Frontal cortex (tissue), 3 donors: ENCODE measurements at regions not wholly inside any gene's neighbourhood (a gene's known extent, or its start where the extent isn't known, plus 50 kb on each side); places are given as distances from the start of the nearest gene placed in this dataset.
A peak's percentile ranks its signal among the peaks of the same experiment; 100 is the strongest.

ENCODE experiments used
- DNase-seq, 2 donors: peaks; one replicate each; pipeline ENCODE4 v3.0.0; 2012; ENCODE audit warnings: low spot score in 2 of 2
- FAIRE-seq: peaks from 2 replicates; lab custom pipeline; 2012; peaks lifted over from hg19 to GRCh38; lab: Jason Lieb, UNC
- donor health status: control.
- donor health status: control.
- donor health status: control.

DNA sequence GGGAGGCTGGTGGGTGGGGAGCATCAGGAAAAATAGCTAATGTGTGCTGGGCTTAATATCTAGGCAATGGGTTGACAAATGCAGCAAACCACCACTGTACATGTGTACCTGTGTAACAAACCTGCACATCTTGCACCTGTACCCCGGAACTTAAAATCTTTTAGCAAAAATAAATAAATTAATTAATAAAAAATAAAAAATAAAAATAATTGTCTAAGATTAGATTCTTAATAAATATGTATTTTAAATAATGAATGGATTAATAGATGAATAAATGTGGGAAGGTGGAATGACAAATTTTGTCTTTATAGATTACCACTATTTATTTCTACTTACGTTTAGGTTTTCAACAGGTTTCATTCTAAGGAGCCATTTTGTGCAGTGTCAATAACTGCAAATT is 563.5 kb upstream of the B3GALT2 start:
- no peak for DNase-seq
- peak; percentile 79 for FAIRE-seq

DNA sequence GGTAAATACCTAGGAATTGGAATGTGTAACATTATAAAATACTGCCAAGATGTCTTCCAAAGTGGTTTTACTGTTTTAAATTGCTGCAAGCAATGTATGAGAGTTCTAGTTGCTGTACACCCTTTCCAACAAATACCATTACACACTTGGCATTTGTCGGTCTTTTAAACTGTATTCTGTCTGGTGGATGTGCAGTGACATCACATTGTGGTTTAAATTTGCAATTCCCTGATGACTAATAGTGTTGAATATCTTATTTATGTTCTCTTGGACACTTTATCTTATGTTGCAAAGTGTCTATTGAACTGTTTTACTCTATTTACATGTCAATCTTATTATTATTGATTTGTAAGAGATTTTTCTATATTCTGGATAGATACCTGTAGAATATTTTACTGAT is 561.2 kb upstream of the B3GALT2 start:
- no peak for DNase-seq
- FAIRE-seq = no peak

- FAIRE-seq (no peak), DNase-seq (no peak)
These were observed 554.8 kb upstream of the B3GALT2 start for GRCh38 chr1:193741228-193741627.

DNA sequence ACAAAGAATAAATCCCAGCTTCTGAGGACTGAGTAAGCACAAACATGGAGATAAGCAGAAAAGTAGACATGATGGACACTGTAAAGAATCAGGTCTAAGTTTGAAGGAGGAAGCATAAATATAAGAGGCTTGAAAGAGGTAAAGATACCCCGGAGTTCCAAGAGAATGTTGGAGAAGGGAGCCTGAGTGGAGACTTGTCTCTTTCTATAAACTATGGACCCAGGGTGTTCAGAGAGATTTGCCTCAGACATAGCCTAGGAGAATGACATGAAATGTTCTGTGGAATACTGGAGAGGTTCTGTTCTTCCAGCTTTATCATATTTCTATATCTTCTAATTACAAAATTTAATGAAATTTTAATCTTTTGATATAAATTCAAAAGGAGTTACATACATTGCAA is 554.3 kb upstream of the B3GALT2 start:
- DNase-seq (no peak), FAIRE-seq (no peak)

DNA sequence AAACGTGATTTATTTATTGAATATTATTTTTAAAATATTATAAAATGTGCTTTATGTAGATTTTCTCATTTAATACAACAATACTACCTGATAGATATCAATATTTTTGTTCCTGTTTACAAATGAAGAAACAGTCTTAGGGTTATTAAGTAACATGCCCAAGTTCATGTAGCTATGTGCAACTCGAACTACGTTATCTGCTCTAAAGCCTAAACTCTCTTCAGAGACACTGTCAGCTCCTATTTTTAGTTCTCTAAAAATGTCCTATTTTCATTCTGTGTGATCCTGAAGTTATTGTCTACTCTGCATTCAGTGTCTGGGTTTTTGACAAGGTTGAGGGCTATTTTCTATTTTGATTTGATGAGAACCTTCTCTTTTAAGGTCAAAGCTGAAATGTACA is 550.1 kb upstream of the B3GALT2 start:
- FAIRE-seq (no peak), DNase-seq (no peak)

DNA sequence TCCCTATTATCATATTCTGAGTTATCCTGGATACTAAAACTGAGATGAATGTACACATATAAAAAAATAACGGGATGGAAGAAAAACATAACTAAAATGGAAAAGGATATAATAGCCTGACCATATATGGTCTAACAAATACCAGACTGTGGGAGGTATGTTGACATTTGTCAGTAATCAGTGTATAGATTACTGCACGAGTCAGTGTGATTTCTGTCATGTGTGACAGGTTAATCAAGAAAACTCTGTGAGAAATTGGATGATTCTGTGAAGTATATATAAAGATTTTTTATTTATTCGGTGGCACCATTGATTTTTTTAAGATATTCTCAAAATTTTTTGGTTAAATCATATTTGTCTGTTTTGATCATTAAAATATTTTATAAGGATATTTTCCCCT is 547.3 kb upstream of the B3GALT2 start:
- DNase-seq (no peak), FAIRE-seq (no peak)

DNA sequence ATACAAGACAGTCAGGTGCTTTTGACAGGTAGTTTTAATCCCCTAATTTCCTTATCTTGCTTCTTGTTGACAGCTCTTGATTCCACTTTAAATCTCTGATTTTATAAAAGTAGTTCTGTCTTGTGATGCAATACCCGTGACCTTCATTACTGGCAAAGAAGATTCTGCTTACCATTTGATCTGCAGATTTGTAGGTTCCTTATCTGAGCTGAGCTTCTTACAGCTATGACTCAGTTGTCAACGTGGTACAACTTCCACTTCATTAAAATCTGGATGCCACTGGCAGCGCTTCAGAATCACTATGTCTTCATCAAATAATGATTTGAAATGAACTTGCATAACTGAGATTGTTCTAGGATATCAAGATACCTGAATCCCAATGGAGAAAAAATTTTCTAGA is 543.6 kb upstream of the B3GALT2 start:
- no peak for FAIRE-seq
- DNase-seq = no peak

DNA sequence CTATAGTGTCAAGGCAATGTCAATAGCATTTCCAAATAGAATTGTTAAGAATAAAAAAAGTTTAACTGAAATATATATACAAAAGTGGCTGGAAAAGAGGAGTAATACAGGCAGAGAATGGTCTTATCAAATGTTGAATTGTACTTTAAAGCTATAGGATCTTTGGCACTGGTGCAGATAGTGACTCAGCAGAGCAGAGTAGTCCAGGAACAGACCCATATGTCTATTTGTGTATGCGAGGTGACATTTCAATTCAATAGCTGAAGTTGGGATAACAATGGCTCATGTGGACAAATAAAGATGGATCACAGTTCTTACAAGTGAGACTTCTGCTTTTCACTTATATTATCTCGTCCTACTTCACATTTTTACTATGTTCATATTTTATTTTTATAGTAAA is 543.0 kb upstream of the B3GALT2 start:
- FAIRE-seq (no peak), DNase-seq (no peak)

GRCh38 chr1:193727850-193728249 is 541.4 kb upstream of the B3GALT2 start:
- FAIRE-seq = no peak

GRCh38 chr1:193726722-193727121 is 540.3 kb upstream of the B3GALT2 start:
- no peak for DNase-seq
- no peak for FAIRE-seq

More at GRCh38 chr1:193727850-193728249, 541.4 kb upstream of the B3GALT2 start:
- no peak for DNase-seq

DNA sequence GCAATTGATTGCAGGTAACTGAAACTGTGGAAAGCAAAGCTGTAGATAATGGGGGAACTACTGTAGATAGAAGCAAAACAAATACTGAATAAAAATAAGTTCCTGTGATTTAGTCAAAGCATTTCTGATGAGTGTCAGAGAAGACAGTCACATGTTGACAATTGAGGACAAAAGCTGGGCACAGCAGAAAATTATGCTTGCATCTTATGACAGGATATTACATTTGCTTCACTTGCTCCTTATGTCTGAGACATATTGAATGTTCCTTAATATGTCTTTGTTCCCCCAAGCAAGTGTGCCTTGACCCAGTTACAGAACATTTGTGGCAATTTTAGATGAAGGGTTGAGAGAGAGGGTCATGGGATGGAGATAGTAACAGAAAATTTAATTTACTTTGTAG is 526.0 kb upstream of the B3GALT2 start:
- DNase-seq (no peak), FAIRE-seq (no peak)

- FAIRE-seq (no peak), DNase-seq (no peak)
These were observed 523.2 kb upstream of the B3GALT2 start for GRCh38 chr1:193709607-193710006.

GRCh38 chr1:193707271-193708021 is 521.0 kb upstream of the B3GALT2 start:
- DNase-seq = no peak
- no peak for FAIRE-seq

- FAIRE-seq (no peak), DNase-seq (no peak)
These were observed 520.4 kb upstream of the B3GALT2 start for GRCh38 chr1:193706766-193707165.

DNA sequence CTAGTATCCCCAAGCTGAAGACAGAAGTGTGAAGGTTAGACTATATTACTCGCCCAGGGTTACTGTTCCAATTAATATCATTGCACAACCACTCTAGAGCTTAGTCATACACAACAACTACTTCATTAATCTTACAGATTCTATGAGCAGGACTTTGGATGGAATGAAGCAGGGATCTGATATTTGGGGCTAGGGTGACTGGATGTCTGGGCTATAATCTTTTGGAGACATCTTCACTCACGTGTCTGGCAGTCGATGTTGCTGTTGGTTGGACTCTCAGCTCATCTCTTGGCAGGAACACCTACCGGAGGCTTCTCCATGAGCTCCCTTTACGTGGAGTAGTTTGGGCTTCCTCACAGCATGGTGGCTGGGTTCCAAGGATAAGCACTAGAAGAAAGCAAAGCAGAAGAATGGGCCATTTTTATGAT is 519.2 kb upstream of the B3GALT2 start:
- no peak for DNase-seq

GRCh38 chr1:193703655-193704054 is 517.2 kb upstream of the B3GALT2 start:
- no peak for FAIRE-seq
- DNase-seq = no peak

More for the DNA sequence above, 519.2 kb upstream of the B3GALT2 start:
- FAIRE-seq = no peak

- FAIRE-seq = no peak
- DNase-seq = no peak
These were observed 516.7 kb upstream of the B3GALT2 start for GRCh38 chr1:193703121-193703520.

- DNase-seq = no peak
- FAIRE-seq = no peak
These were observed 515.3 kb upstream of the B3GALT2 start for GRCh38 chr1:193701759-193702158.

GRCh38 chr1:193700710-193701355 is 514.4 kb upstream of the B3GALT2 start:
- no peak for FAIRE-seq
- DNase-seq = no peak

DNA sequence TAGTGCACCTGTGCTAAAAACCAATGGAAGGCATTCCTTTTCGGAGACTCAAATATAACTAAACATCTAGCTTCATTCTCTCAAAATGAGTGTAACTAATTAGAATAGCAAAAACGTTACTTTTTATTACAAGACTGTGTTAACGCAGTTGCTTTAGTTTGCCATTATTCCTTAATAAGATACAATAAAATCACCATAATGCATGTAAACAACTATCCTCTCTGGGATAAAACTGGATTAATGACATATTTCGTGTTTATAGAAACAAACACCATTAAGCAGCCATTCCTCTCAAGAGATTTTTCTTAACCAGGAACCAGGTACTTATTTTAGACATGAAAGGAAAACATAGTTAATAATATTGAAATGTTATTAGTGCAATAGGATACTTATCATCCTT is 512.8 kb upstream of the B3GALT2 start:
- FAIRE-seq (no peak), DNase-seq (no peak)

GRCh38 chr1:193697776-193698175 is 511.4 kb upstream of the B3GALT2 start:
- no peak for DNase-seq
- FAIRE-seq = no peak
